DOHH2 (cell line): ENCODE measurements at regions not wholly inside any gene's neighbourhood (a gene's known extent, or its start where the extent isn't known, plus 50 kb on each side); places are given as distances from the start of the nearest gene placed in this dataset.

Experiments used
- H3F3A ChIP-seq: fragments of 200-600 bp; sonication (generic), shearing (Covaris generic); 2 replicates; pipeline ENCODE4 v1.6.0; 2016; ENCODE audit warnings: antibody characterized with exemption, mild to moderate bottlenecking; ENCODE audit not compliant: control insufficient read depth, insufficient read depth
- H3K27ac ChIP-seq: fragments of 200-600 bp; sonication (generic); 2 replicates; pipeline ENCODE4 v1.5.1; 2014; ENCODE audit warnings: low read depth, mild to moderate bottlenecking, low read length, moderate library complexity
- H3K27me3 ChIP-seq: fragments of 200-600 bp; sonication (generic); 2 replicates; pipeline ENCODE4 v1.6.1; 2014; ENCODE audit warnings: mild to moderate bottlenecking, low read length, mixed read lengths; ENCODE audit not compliant: control insufficient read depth
- H3K36me3 ChIP-seq: fragments of 200-600 bp; sonication (generic); 2 replicates; pipeline ENCODE4 v1.6.1; 2014; ENCODE audit warnings: mild to moderate bottlenecking, low read length, moderate library complexity, mixed read lengths; ENCODE audit not compliant: control insufficient read depth
- H3K4me1 ChIP-seq: fragments of 200-600 bp; sonication (generic); 2 replicates; pipeline ENCODE4 v1.6.1; 2014; ENCODE audit warnings: mild to moderate bottlenecking, low read length, mixed read lengths; ENCODE audit not compliant: control insufficient read depth
- H3K4me2 ChIP-seq: fragments of 200-600 bp; sonication (generic); 2 replicates; pipeline ENCODE4 v1.6.0; 2014; ENCODE audit warnings: mild to moderate bottlenecking, low read length, moderate library complexity
- H3K4me3 ChIP-seq: fragments of 200-600 bp; sonication (generic); 2 replicates; pipeline ENCODE4 v1.5.1; 2014; ENCODE audit warnings: mild to moderate bottlenecking, low read length, mixed read lengths
- H3K79me2 ChIP-seq: fragments of 200-600 bp; sonication (generic); 2 replicates; pipeline ENCODE4 v1.6.1; 2014; ENCODE audit warnings: mild to moderate bottlenecking, low read length, mixed read lengths; ENCODE audit not compliant: control insufficient read depth
- H3K9me2 ChIP-seq: fragments of 200-600 bp; sonication (generic); replicated peaks from 2 replicates; pipeline ENCODE4 v1.6.1; 2014; ENCODE audit warnings: mild to moderate bottlenecking, low read length, mixed read lengths; ENCODE audit not compliant: control insufficient read depth
- H3K9me3 ChIP-seq: fragments of 200-600 bp; sonication (generic); 2 replicates; pipeline ENCODE4 v1.6.1; 2014; ENCODE audit warnings: antibody characterized with exemption, low read length, mixed read lengths; ENCODE audit not compliant: control insufficient read depth, insufficient read depth
- H4K20me1 ChIP-seq: fragments of 200-600 bp; sonication (generic); 2 replicates; pipeline ENCODE4 v1.6.0; 2014; ENCODE audit warnings: low read depth, mild to moderate bottlenecking, antibody characterized with exemption, low read length, moderate library complexity; ENCODE audit not compliant: control insufficient read depth, insufficient read depth
- CTCF ChIP-seq: fragments of 200-600 bp; sonication (generic); IDR thresholded peaks from one replicate; pipeline ENCODE4 v1.5.1; 2014; ENCODE audit warnings: antibody characterized with exemption, mild to moderate bottlenecking, low read depth, low read length; ENCODE audit not compliant: poor library complexity, severe bottlenecking
- EZH2phosphoT487 ChIP-seq: fragments of 200-600 bp; sonication (generic); IDR thresholded peaks from 2 replicates; pipeline ENCODE4 v1.6.1; 2017; ENCODE audit warnings: borderline replicate concordance, mild to moderate bottlenecking, antibody characterized with exemption, low read length, moderate library complexity, mixed read lengths

- Histone ChIP-seq H3K4me2 (no peak overlapping the region), H3K36me3 (no peaks in the 10 kb centered on the region), H3K79me2 (no peaks in the 10 kb centered on the region), H3K4me3 (no peak overlapping the region), H3F3A (no peaks in the 10 kb centered on the region), H3K27me3 (peaks cover 5% of the 10 kb centered on the region; the same call in 1 of the 2 replicates), H3K9me2 (no peaks in the 10 kb centered on the region), H4K20me1 (no peaks in the 10 kb centered on the region), H3K27ac (no peak overlapping the region), H3K4me1 (no peaks in the 10 kb centered on the region), H3K9me3 (no peaks in the 10 kb centered on the region)
- TF ChIP-seq CTCF (no peak), EZH2phosphoT487 (no peak)
Measured at GRCh38 chr2:190811811-190812210, 68.8 kb upstream of the GLS start.

GRCh38 chr2:190812506-190813294 lies 67.9 kb upstream of the GLS start:
- no peaks in the 10 kb centered on the region for H3K36me3 ChIP-seq
- no peaks in the 10 kb centered on the region for H3F3A ChIP-seq
- no peak for TF ChIP-seq CTCF
- TF ChIP-seq EZH2phosphoT487: no peak
- H3K9me3 ChIP-seq: no peaks in the 10 kb centered on the region
- H4K20me1 ChIP-seq: no peaks in the 10 kb centered on the region
- no peaks in the 10 kb centered on the region for H3K9me2 ChIP-seq
- no peaks in the 10 kb centered on the region for H3K4me1 ChIP-seq
- H3K4me2 ChIP-seq: no peak overlapping the region
- no peak overlapping the region for H3K27ac ChIP-seq
- no peaks in the 10 kb centered on the region for H3K79me2 ChIP-seq
- H3K27me3 ChIP-seq: peaks cover 5% of the 10 kb centered on the region; the same call in 1 of the 2 replicates
- H3K4me3 ChIP-seq: no peak overlapping the region

- H4K20me1 ChIP-seq: no peaks in the 10 kb centered on the region
- no peaks in the 10 kb centered on the region for H3K4me1 ChIP-seq
- H3K79me2 ChIP-seq: no peaks in the 10 kb centered on the region
- no peaks in the 10 kb centered on the region for H3K36me3 ChIP-seq
- no peaks in the 10 kb centered on the region for H3K9me3 ChIP-seq
- TF ChIP-seq EZH2phosphoT487 (no peak), CTCF (no peak)
- no peaks in the 10 kb centered on the region for H3K9me2 ChIP-seq
- no peak overlapping the region for H3K4me2 ChIP-seq
- H3K27me3 ChIP-seq: peaks cover 5% of the 10 kb centered on the region; the same call in 1 of the 2 replicates
- no peak overlapping the region for H3K4me3 ChIP-seq
- no peaks in the 10 kb centered on the region for H3F3A ChIP-seq
- H3K27ac ChIP-seq: no peak overlapping the region
Measured at GRCh38 chr2:190815226-190815625, 65.4 kb upstream of the GLS start.
